ENCODE measurements at regions not wholly inside any gene's neighbourhood (a gene's known extent, or its start where the extent isn't known, plus 50 kb on each side); places are given as distances from the start of the nearest gene placed in this dataset.

- Mint-ChIP-seq H3K9me3 (no peaks in the 10 kb centered on the region), H3K36me3 (ENCODE audit: low read depth) (no peaks in the 10 kb centered on the region), H3K27ac (no peak overlapping the region), H3K4me3 (no peak overlapping the region), H3K4me1 (peaks cover 5% of the 10 kb centered on the region), H3K27me3 (peaks cover 5% of the 10 kb centered on the region)
- ChIA-PET POLR2A (no interaction called here), CTCF (interaction anchor here (0.6 to 2.8 kb wide), 2 partner anchors 707 kb away, joined by 4 to 16 read pairs; no protein-coding TSS in a partner anchor)
- no peak for TF ChIP-seq CTCF (IDR thresholded peaks at IDR 0.05)
- intact Hi-C loops (cut with micrococcal nuclease): no loop called here
- DNase-seq (no peak), ATAC-seq (ENCODE audit: low read depth) (no peak)
Observed at GRCh38 chr2:158009399-158009798, 92.3 kb upstream of the UPP2 start.

- DNase-seq (no peak), ATAC-seq (ENCODE audit: low read depth) (no peak)
- Mint-ChIP-seq H3K27ac (no peak overlapping the region), H3K9me3 (no peaks in the 10 kb centered on the region), H3K4me1 (peaks cover 5% of the 10 kb centered on the region), H3K27me3 (peaks cover 5% of the 10 kb centered on the region), H3K36me3 (ENCODE audit: low read depth) (no peaks in the 10 kb centered on the region), H3K4me3 (no peak overlapping the region)
- intact Hi-C loops (cut with micrococcal nuclease): no loop called here
- ChIA-PET CTCF (interaction anchor here (1.6 to 2.8 kb wide), 2 partner anchors 679 to 705 kb away, joined by 6 to 16 read pairs; no protein-coding TSS in a partner anchor), POLR2A (interaction anchor here (0.6 kb wide), 1 partner anchor 1587 kb away, joined by 3 read pairs; no protein-coding TSS in a partner anchor)
- no peak for TF ChIP-seq CTCF (IDR thresholded peaks at IDR 0.05)
Observed at GRCh38 chr2:158006961-158007719, 94.5 kb upstream of the UPP2 start.

DNA sequence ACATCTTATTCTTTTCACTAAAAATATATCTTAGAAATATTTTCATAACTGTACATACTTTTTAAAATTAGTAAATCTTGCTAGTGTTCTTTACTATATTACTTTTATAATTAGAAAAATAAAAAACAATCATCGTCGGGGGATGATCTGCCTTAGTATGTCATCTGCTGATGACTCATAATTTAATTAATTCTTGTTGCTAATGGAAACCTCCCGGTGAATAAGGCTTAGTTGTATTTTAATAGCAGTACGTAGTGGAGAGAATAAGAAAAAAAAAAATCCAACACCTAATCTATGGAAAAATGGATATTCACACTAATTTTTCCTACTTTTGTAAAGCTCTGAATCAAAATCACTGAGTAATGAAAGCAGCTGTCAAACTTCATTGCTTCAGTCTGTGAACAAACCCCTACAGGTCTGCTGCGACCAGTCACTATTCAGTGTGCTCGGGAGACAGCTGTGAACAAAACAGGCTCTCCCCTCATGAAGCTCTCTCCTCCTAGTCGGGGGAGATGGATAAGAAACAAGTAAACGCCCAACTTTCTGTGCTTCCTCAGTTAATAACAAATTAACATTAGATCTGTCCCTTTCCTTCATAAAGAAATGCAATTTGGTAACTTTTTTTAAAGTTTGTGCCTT is 97.4 kb upstream of the UPP2 start:
- H3K27ac Mint-ChIP-seq: no peak overlapping the region
- TF ChIP-seq CTCF (IDR thresholded peaks at IDR 0.05): no peak
- ATAC-seq (ENCODE audit: low read depth) (no peak), DNase-seq (no peak)
- intact Hi-C loops (cut with micrococcal nuclease): no loop called here
- CTCF ChIA-PET: no interaction called here
- H3K36me3 Mint-ChIP-seq (ENCODE audit: low read depth): no peaks in the 10 kb centered on the region
- peaks cover 5% of the 10 kb centered on the region for H3K4me1 Mint-ChIP-seq
- POLR2A ChIA-PET: no interaction called here
- H3K27me3 Mint-ChIP-seq: peaks cover 4% of the 10 kb centered on the region
- no peak overlapping the region for H3K4me3 Mint-ChIP-seq
- no peaks in the 10 kb centered on the region for H3K9me3 Mint-ChIP-seq

DNA sequence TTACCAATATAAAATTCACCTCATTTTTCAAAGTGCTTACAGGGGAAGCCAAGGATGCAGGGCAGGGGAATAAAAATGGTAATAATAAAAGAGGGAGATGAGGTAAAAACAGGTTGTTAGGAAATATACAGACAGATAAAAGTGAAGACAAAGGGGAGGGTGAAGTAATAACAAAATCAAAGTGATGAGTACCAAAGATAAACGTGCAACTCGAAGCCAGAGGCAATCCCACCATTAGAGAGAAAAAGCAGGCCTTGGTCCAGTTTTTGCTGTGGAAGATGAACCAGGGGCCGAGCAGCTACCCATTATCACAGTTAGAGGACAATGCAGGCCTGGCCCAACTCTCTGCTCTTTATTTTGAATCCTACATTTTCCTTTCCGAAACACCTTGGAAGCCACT is 99.6 kb upstream of the UPP2 start:
- DNase-seq: no peak
- Mint-ChIP-seq H3K9me3 (peaks cover 4% of the 10 kb centered on the region), H3K27ac (no peak overlapping the region), H3K4me3 (no peak overlapping the region), H3K4me1 (peaks cover 3% of the 10 kb centered on the region), H3K36me3 (ENCODE audit: low read depth) (no peaks in the 10 kb centered on the region), H3K27me3 (peaks cover 5% of the 10 kb centered on the region)
- intact Hi-C loops (cut with micrococcal nuclease): no loop called here
- no peak for TF ChIP-seq CTCF (IDR thresholded peaks at IDR 0.05)
- no peak for ATAC-seq (ENCODE audit: low read depth)
- ChIA-PET POLR2A (no interaction called here), CTCF (no interaction called here)

GRCh38 chr2:157996799-157997198 is 104.9 kb upstream of the UPP2 start:
- POLR2A ChIA-PET: no interaction called here
- DNase-seq (no peak), ATAC-seq (ENCODE audit: low read depth) (no peak)
- no peak for TF ChIP-seq CTCF (IDR thresholded peaks at IDR 0.05)
- Mint-ChIP-seq H3K9me3 (peaks cover 4% of the 10 kb centered on the region), H3K4me3 (no peak overlapping the region), H3K36me3 (ENCODE audit: low read depth) (no peaks in the 10 kb centered on the region), H3K4me1 (no peaks in the 10 kb centered on the region), H3K27me3 (peaks cover 7% of the 10 kb centered on the region), H3K27ac (no peak overlapping the region)
- intact Hi-C loops (cut with micrococcal nuclease): no loop called here
- CTCF ChIA-PET: no interaction called here
